Neural cell (in vitro differentiated cells): ENCODE measurements at regions not wholly inside any gene's neighbourhood (a gene's known extent, or its start where the extent isn't known, plus 50 kb on each side); places are given as distances from the start of the nearest gene placed in this dataset.

Source experiments
- H2AFZ ChIP-seq: fragments of 200-600, 300-800 bp; sonication (generic), shearing (Covaris generic); 2 replicates; pipeline ENCODE4 v1.6.0; 2014; ENCODE audit warnings: low read depth, mild to moderate bottlenecking, antibody characterized with exemption, low read length, moderate library complexity
- H3F3A ChIP-seq: fragments of 200-600 bp; shearing (Covaris generic); 2 replicates; pipeline ENCODE4 v1.6.1; 2016; ENCODE audit warnings: mild to moderate bottlenecking, moderate library complexity, mixed read lengths, antibody characterized with exemption, low read length; ENCODE audit not compliant: insufficient read depth, poor library complexity, severe bottlenecking
- H3K27ac ChIP-seq: fragments of 200-600, 300-800 bp; sonication (generic), shearing (Covaris generic); 2 replicates; pipeline ENCODE4 v1.5.1; 2014; ENCODE audit warnings: mild to moderate bottlenecking, low read length, moderate library complexity
- H3K27me3 ChIP-seq: fragments of 300-800, 200-600 bp; sonication (generic), shearing (Covaris generic); 2 replicates; pipeline ENCODE4 v1.6.0; 2014; ENCODE audit warnings: mild to moderate bottlenecking, low read depth, low read length, moderate library complexity; ENCODE audit not compliant: insufficient read depth
- H3K36me3 ChIP-seq: fragments of 300-800, 200-600 bp; sonication (generic), shearing (Covaris generic); 2 replicates; pipeline ENCODE4 v1.5.1; 2014; ENCODE audit warnings: mild to moderate bottlenecking, antibody characterized with exemption, low read length, moderate library complexity; ENCODE audit not compliant: insufficient read depth
- H3K4me2 ChIP-seq: fragments of 300-800, 200-600 bp; sonication (generic), shearing (Covaris generic); 2 replicates; pipeline ENCODE4 v1.6.0; 2014; ENCODE audit warnings: mild to moderate bottlenecking, low read length
- H3K4me3 ChIP-seq: fragments of 300-800, 200-600 bp; sonication (generic), shearing (Covaris generic); 2 replicates; pipeline ENCODE4 v1.5.1; 2014; ENCODE audit warnings: mild to moderate bottlenecking, low read length, moderate library complexity
- H3K79me2 ChIP-seq: fragments of 200-600 bp; shearing (Covaris generic); replicated peaks from 2 replicates; pipeline ENCODE4 v1.6.0; 2014; ENCODE audit warnings: mild to moderate bottlenecking, low read length, moderate library complexity; ENCODE audit not compliant: insufficient read depth
- H3K9ac ChIP-seq: fragments of 300-800, 200-600 bp; sonication (generic), shearing (Covaris generic); 2 replicates; pipeline ENCODE4 v1.6.1; 2016; ENCODE audit warnings: mild to moderate bottlenecking, low read length, mixed read lengths
- H3K9me2 ChIP-seq: fragments of 200-600 bp; shearing (Covaris generic); 2 replicates; pipeline ENCODE4 v1.6.1; 2016; ENCODE audit warnings: mild to moderate bottlenecking, low read length, mixed read lengths; ENCODE audit not compliant: insufficient read depth
- H3K9me3 ChIP-seq: fragments of 200-600, 300-800 bp; sonication (generic), shearing (Covaris generic); 2 replicates; pipeline ENCODE4 v1.6.1; 2016; ENCODE audit warnings: mild to moderate bottlenecking, mixed run types, low read length, moderate library complexity, mixed read lengths
- H4K20me1 ChIP-seq: fragments of 200-600 bp; shearing (Covaris generic); 2 replicates; pipeline ENCODE4 v1.6.1; 2016; ENCODE audit warnings: mild to moderate bottlenecking, mixed run types; ENCODE audit not compliant: insufficient read depth
- EP300 ChIP-seq: fragments of 450-650 bp; conservative IDR thresholded peaks from 2 replicates; pipeline ENCODE4 v1.6.1; 2014; ENCODE audit warnings: antibody characterized with exemption, mild to moderate bottlenecking, moderate library complexity; ENCODE audit not compliant: poor library complexity, severe bottlenecking
- EZH2 ChIP-seq: fragments of 200-600, 300-800 bp; shearing (Covaris generic), sonication (generic); IDR thresholded peaks from 2 replicates; pipeline ENCODE4 v1.6.1; 2014; ENCODE audit warnings: antibody characterized with exemption, low read length, borderline replicate concordance, mild to moderate bottlenecking; ENCODE audit not compliant: insufficient read depth, poor library complexity, severe bottlenecking
- MXI1 ChIP-seq: fragments of 450-650 bp; conservative IDR thresholded peaks from 2 replicates; pipeline ENCODE4 v1.6.1; 2014; ENCODE audit warnings: antibody characterized with exemption, mild to moderate bottlenecking; ENCODE audit not compliant: poor library complexity, severe bottlenecking
- POLR2AphosphoS5 ChIP-seq: IDR thresholded peaks from 2 replicates; pipeline ENCODE4 v1.6.1; 2012
- RAD21 ChIP-seq: fragments of 450-650 bp; conservative IDR thresholded peaks from 2 replicates; pipeline ENCODE4 v1.6.1; 2014; ENCODE audit warnings: antibody characterized with exemption, mild to moderate bottlenecking, moderate library complexity
- SMC3 ChIP-seq: fragments of 450-650 bp; conservative IDR thresholded peaks from 2 replicates; pipeline ENCODE4 v1.6.1; 2014; ENCODE audit warnings: antibody characterized with exemption, mild to moderate bottlenecking, moderate library complexity; ENCODE audit not compliant: poor library complexity
- TAF1 ChIP-seq: IDR thresholded peaks from 2 replicates; pipeline ENCODE4 v1.6.1; 2012; ENCODE audit warnings: low read depth
- TF ChIP-seq, protein P1 (sequence below): fragments of 450-650 bp; IDR thresholded peaks from 2 replicates; pipeline ENCODE4 v1.5.1; 2014; ENCODE audit warnings: antibody characterized with exemption, mild to moderate bottlenecking, moderate library complexity; ENCODE audit not compliant: poor library complexity, severe bottlenecking
- TF ChIP-seq, protein P2 (sequence below): IDR thresholded peaks from 2 replicates; pipeline ENCODE4 v1.6.1; 2012; ENCODE audit warnings: borderline replicate concordance

DNA sequence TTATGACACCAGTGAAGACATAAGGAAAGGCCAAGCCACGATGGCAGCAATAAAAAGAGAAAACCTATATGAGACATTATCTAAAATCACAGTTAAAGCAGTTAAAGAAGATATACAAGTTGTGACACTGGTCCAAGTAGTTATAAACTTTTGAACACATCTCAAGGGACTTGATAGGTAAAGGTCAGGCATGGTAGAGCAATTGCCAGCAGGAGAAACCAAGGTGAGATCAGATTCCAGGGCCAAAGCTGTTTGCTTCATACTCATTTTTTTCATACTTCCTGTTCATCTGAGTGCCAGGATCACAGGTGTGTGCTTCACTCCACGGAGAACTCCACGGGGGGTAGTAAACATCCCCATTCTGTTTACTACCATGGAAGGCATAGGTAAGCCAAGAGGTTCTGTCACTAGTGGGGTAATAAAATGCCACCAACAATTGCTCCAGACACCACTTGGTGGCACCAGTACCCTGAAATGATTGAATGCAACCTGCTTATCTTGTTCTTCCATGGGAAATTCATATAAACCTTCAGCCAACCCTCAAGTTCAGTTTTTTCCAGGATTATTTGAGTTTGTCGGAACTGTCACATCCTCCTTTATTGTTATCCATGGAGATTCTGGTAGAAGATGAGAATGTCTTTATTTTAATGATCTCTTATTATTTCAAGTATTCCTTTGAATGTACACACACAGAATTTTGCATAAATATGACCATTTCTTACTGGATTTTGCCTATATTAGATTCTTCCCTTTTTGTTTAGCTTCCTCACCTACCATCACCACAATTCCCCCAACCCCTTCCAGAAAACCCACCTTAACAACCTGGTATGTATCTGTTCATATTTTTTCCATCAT is 59.2 kb upstream of the TSPAN8 start:
- Histone ChIP-seq H3K4me2 (no peak overlapping the region), H3K4me3 (no peak overlapping the region), H4K20me1 (no peaks in the 10 kb centered on the region), H3K27ac (no peak overlapping the region), H3K9me3 (no peaks in the 10 kb centered on the region), H3K9me2 (no peaks in the 10 kb centered on the region), H3K27me3 (no peaks in the 10 kb centered on the region), H3K36me3 (no peaks in the 10 kb centered on the region), H3K79me2 (no peaks in the 10 kb centered on the region), H3F3A (no peaks in the 10 kb centered on the region), H3K9ac (no peak overlapping the region), H2AFZ (no peak overlapping the region)
- TF ChIP-seq POLR2AphosphoS5, result no peak
- no peak for TF ChIP-seq EZH2
- TF ChIP-seq, protein P1, sequence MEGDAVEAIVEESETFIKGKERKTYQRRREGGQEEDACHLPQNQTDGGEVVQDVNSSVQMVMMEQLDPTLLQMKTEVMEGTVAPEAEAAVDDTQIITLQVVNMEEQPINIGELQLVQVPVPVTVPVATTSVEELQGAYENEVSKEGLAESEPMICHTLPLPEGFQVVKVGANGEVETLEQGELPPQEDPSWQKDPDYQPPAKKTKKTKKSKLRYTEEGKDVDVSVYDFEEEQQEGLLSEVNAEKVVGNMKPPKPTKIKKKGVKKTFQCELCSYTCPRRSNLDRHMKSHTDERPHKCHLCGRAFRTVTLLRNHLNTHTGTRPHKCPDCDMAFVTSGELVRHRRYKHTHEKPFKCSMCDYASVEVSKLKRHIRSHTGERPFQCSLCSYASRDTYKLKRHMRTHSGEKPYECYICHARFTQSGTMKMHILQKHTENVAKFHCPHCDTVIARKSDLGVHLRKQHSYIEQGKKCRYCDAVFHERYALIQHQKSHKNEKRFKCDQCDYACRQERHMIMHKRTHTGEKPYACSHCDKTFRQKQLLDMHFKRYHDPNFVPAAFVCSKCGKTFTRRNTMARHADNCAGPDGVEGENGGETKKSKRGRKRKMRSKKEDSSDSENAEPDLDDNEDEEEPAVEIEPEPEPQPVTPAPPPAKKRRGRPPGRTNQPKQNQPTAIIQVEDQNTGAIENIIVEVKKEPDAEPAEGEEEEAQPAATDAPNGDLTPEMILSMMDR, result peak; percentile 61
- TF ChIP-seq MXI1, result no peak
- no peak for TF ChIP-seq TAF1
- TF ChIP-seq RAD21, result peak; percentile 67
- TF ChIP-seq EP300, result no peak
- TF ChIP-seq, protein P2, sequence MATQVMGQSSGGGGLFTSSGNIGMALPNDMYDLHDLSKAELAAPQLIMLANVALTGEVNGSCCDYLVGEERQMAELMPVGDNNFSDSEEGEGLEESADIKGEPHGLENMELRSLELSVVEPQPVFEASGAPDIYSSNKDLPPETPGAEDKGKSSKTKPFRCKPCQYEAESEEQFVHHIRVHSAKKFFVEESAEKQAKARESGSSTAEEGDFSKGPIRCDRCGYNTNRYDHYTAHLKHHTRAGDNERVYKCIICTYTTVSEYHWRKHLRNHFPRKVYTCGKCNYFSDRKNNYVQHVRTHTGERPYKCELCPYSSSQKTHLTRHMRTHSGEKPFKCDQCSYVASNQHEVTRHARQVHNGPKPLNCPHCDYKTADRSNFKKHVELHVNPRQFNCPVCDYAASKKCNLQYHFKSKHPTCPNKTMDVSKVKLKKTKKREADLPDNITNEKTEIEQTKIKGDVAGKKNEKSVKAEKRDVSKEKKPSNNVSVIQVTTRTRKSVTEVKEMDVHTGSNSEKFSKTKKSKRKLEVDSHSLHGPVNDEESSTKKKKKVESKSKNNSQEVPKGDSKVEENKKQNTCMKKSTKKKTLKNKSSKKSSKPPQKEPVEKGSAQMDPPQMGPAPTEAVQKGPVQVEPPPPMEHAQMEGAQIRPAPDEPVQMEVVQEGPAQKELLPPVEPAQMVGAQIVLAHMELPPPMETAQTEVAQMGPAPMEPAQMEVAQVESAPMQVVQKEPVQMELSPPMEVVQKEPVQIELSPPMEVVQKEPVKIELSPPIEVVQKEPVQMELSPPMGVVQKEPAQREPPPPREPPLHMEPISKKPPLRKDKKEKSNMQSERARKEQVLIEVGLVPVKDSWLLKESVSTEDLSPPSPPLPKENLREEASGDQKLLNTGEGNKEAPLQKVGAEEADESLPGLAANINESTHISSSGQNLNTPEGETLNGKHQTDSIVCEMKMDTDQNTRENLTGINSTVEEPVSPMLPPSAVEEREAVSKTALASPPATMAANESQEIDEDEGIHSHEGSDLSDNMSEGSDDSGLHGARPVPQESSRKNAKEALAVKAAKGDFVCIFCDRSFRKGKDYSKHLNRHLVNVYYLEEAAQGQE, result no peak
- TF ChIP-seq SMC3, result peak; percentile 67

DNA sequence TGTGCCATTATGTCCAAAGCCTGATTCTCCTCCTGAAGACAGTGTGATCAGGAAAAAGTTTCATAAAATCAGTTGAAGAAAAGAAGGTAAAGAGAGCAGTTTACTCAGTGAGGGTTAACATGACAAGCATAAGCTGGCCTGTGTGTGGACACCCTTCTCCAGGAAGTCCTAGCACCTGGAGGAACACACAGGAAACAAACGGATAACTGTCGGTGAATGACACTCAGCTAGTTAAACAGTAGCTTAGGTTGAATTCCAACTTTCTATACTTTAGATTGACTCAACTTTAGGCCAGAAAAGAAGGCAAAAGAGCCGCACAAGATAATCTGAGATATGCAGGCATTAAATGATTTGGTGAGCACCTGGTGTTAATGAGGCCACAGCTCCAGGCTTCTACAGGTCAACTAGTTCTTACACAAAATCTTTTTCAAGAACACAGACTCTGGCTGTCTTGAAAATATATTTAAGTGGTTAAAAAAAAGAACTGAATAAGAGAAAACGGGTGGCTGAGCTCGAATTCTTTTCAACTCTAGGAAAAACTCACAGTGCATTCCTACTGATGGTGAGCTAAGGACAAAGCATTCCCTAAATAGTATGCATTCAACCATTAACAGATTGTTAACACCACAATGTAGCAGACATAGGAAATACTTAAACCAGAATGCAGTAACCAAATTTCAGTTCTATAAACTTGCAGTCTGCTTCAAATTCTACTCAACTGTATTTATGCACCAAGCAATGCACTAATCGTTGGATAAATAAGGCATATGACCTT is 56.9 kb upstream of the TSPAN8 start:
- no peaks in the 10 kb centered on the region for H3K79me2 ChIP-seq
- H3K9me3 ChIP-seq, result no peaks in the 10 kb centered on the region
- no peaks in the 10 kb centered on the region for H3K9me2 ChIP-seq
- H2AFZ ChIP-seq, result no peak overlapping the region
- no peaks in the 10 kb centered on the region for H3F3A ChIP-seq
- H3K36me3 ChIP-seq, result no peaks in the 10 kb centered on the region
- H4K20me1 ChIP-seq, result no peaks in the 10 kb centered on the region
- H3K9ac ChIP-seq, result no peak overlapping the region
- H3K4me3 ChIP-seq, result no peak overlapping the region
- H3K27me3 ChIP-seq, result no peaks in the 10 kb centered on the region
- no peak overlapping the region for H3K4me2 ChIP-seq
- no peak overlapping the region for H3K27ac ChIP-seq
- TF ChIP-seq RAD21 (no peak), SMC3 (no peak), TAF1 (no peak), MXI1 (no peak), POLR2AphosphoS5 (no peak), EZH2 (no peak), EP300 (no peak)
- TF ChIP-seq, protein P2, result no peak
